GM20431 (cell line): ENCODE measurements at regions not wholly inside any gene's neighbourhood (a gene's known extent, or its start where the extent isn't known, plus 50 kb on each side); places are given as distances from the start of the nearest gene placed in this dataset.

Experiments used
- in situ Hi-C: fragments of 300-500 bp; cut with MseI, MboI; formaldehyde crosslinking; loops from one replicate; pipeline ENCODE4 v1.15.0; 2020; ENCODE audit warnings: low sequenced_read_pairs; ENCODE audit not compliant: unreplicated experiment

DNA sequence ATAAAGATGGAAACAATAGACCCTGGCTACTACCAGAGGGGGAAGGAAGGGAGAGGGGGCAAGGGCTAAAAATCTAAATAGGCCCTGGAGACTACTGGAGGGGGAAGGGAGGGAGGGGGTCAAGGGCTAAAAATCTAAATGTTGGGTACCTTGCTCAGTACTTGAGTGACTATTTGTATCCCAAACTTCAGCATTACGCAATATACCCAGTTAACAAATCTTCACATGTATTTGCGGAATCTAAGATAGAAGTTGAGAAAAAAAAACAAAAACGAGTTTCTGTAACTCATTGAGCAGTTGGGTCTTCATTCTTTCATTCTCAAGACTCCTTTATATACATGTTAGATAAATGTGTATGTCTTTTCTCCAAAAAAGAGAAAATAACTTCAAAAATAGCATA lies 537.4 kb downstream of the TAF11L14 start:
- in situ Hi-C loops = no loop called here

GRCh38 chr5:18179579-18179978 lies 545.3 kb downstream of the TAF11L14 start:
- in situ Hi-C loops = no loop called here

DNA sequence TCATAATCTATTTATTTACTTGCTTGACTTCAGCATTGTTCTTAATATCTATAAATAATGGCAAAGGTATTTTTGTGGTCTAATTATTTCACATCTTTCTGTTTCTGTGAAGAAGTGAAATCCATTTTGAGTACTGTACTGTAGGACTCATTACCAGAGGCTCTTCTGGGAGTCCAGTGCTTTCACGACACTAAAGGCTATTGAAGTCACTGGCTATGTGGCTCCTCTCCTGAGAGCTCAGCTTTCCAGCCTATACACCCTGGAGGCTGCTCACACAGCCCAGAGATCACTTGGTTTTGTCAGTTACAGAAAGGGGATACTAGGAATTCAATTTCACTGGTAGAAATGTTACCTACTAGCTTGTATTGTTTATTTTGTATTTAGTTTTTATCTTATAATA lies 547.3 kb downstream of the TAF11L14 start:
- in situ Hi-C loops = no loop called here

DNA sequence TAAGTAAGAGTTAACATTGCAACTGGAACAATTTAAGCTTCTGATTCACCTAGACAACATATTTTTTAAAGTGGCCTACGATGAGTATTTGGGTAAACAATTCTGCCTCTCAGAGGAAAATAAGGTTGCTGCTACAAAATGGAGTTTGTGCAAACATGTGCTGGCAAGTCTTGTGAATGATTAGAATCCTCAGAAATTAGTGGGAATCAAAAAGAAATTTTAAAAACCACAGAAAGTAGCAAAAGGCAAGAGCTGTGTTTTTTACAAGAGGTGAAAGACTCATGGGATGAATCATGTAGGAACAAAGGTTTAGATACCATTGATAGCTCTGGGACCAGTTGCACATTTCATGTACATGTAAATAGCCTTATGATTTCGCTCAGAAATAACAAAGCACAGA lies 561.6 kb downstream of the TAF11L14 start:
- in situ Hi-C loops = no loop called here

GRCh38 chr5:18197734-18198133 lies 563.5 kb downstream of the TAF11L14 start:
- in situ Hi-C loops = no loop called here

- in situ Hi-C loops = no loop called here
Measured at GRCh38 chr5:18202164-18202563, 567.9 kb downstream of the TAF11L14 start.

- in situ Hi-C loops = no loop called here
Measured at GRCh38 chr5:18203296-18203695, 569.0 kb downstream of the TAF11L14 start.

GRCh38 chr5:18213666-18214065 lies 579.4 kb downstream of the TAF11L14 start:
- in situ Hi-C loops = no loop called here

DNA sequence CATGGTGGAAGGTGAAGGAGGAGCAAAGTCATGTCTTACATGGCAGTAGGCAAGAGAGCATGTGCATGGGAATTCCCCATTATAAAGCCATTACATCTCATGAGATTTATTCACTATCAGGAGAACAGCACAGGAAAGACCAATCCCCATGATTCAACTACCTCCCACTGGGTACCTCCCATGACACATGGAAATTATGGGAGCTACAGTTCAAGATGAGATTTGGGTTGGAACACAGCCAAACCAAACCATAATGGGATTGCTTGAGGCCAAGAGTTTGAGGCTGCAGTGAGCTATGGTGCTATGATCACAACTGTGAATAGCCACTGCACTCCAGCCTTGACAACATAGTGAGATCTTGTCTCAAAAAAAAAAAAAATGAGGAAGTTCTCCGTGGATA lies 581.8 kb downstream of the TAF11L14 start:
- in situ Hi-C loops = no loop called here

GRCh38 chr5:18216729-18217128 lies 582.5 kb downstream of the TAF11L14 start:
- in situ Hi-C loops = no loop called here

- in situ Hi-C loops = no loop called here
Measured at GRCh38 chr5:18219241-18219640, 585.0 kb downstream of the TAF11L14 start.

GRCh38 chr5:18220631-18221030 lies 586.4 kb downstream of the TAF11L14 start:
- in situ Hi-C loops = no loop called here

GRCh38 chr5:18236386-18236785 lies 602.1 kb downstream of the TAF11L14 start:
- in situ Hi-C loops = no loop called here

- in situ Hi-C loops = no loop called here
Measured at GRCh38 chr5:18238321-18238720, 604.1 kb downstream of the TAF11L14 start.

DNA sequence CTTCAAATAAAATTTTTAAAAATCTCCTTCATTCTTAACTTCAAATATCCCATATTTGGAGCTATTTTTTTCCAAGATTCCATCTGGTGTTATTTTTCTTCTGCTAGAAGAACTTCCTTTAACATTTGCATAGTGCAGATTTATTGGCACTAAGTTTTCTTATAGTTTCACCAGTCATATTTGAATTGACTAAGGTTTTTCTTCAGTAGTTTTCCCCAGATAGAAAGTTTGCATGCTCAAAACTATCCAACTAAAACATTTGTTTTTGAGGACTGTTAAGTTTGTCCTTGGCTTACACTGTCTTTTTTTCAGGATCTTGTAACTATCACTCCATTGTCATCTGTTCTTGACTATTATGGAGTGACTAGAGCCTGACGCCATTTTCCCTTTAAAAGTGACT lies 606.7 kb downstream of the TAF11L14 start:
- in situ Hi-C loops = no loop called here

DNA sequence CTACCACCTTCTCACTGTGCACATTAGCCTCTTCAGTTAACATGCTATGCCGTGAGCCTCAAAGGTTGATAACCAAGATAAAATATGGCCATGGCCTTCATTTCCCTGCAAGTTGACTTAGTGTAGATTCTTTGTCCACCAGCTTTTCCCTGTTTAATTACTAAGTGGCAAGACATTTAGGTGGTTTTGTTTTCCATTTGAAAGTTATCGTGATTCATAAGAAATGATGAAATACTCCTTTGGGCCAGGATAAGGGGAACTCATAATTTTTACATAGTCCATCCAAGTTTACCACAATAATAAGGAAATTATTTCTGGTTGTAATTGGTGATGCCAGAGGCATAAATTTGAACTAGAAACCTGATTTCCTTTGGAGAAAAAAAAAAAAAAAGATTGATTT lies 609.6 kb downstream of the TAF11L14 start:
- in situ Hi-C loops = no loop called here

DNA sequence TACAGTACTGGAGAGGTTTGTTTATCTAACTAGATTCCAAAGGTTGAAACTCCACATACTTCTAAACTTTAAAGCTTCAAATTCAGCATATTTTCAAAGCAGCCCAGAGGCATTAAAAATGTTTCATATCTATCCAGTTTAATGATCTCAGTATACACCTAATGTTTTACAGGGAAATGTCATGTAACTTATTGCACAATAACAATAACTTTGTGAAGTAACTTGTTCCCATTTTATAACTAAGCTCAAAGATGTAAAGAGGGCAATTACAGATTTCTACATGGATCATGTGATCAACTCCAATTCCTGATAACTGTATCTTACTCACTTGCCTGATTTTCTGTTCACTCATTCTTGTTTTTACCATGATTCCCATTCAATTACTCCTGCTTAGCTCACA lies 610.0 kb downstream of the TAF11L14 start:
- in situ Hi-C loops = no loop called here

GRCh38 chr5:18252559-18252958 lies 618.3 kb downstream of the TAF11L14 start:
- in situ Hi-C loops = no loop called here

- in situ Hi-C loops = no loop called here
Measured at GRCh38 chr5:18264126-18264882, 630.0 kb downstream of the TAF11L14 start.

DNA sequence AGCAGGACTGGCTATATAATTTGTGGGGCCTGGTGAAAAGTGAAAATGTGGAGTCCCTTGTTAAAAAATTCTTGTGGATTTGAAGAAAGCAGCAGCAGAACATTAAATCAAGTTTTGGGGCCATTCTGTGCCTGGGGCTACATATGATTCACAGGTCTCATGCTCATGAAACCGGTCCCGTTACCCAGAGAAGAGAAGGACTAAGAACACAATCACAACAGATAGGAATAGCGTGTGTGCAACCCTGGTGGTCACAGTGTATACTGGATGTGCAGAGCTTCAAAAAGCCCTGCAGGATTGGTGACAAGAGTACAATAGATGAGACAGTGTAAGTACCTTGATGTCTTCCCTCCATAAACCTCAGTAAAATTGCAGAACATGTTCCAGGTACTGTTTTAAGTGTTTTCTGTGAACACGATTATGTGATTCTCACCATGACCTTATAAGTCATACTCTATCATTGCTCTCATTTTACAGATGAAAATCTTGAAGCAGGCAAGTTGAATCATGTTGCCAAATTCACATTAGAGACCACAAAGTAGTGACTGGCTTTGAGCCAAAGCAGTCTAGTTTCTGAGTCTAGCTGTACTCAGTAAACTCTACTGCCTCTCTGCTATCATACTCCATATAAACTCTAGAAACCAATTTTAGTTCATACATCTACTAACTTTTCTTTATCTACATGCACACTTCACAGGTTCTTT lies 636.5 kb downstream of the TAF11L14 start:
- in situ Hi-C loops = no loop called here

- in situ Hi-C loops = no loop called here
Measured at GRCh38 chr5:18276939-18277338, 642.7 kb downstream of the TAF11L14 start.
